AG04450 (cell line): ENCODE measurements at regions not wholly inside any gene's neighbourhood (a gene's known extent, or its start where the extent isn't known, plus 50 kb on each side); places are given as distances from the start of the nearest gene placed in this dataset.

Source experiments
- CTCF ChIA-PET: fragments of 300-600, 350-600 bp; formaldehyde crosslinking; extraction: SDS; loops from one replicate; lab custom pipeline; 2022; ENCODE audit warnings: antibody characterized with exemption, inconsistent platforms; lab: Charles Lee
- POLR2A ChIA-PET: fragments of 350-600 bp; formaldehyde crosslinking; extraction: SDS; loops from one replicate; lab custom pipeline; 2021; ENCODE audit warnings: antibody characterized with exemption, inconsistent platforms; lab: Yijun Ruan, JAX
- DNase-seq: peaks from one replicate; pipeline ENCODE4 v3.0.0-alpha.2; 2011; ENCODE audit warnings: low read depth, low spot score
- H3K27ac ChIP-seq: one replicate; pipeline ENCODE4 v1.5.1; 2012; ENCODE audit warnings: low read depth, low read length, control low read depth
- H3K27me3 ChIP-seq: one replicate; pipeline ENCODE4 v1.6.0; 2012; ENCODE audit warnings: low read length; ENCODE audit not compliant: control insufficient read depth, insufficient read depth
- H3K4me3 ChIP-seq: 2 replicates; pipeline ENCODE4 v1.5.1; 2011; ENCODE audit warnings: mild to moderate bottlenecking, low read depth, low read length, control low read depth
- H3K9me3 ChIP-seq: 2 replicates; pipeline ENCODE4 v1.5.1; 2012; ENCODE audit warnings: low read length; ENCODE audit not compliant: control insufficient read depth, insufficient read depth
- CTCF ChIP-seq: IDR thresholded peaks from 2 replicates; pipeline ENCODE4 v1.5.1; 2011; ENCODE audit warnings: low read depth, low read length, control low read depth, inconsistent platforms

GRCh38 chr11:122172352-122173073, 56.5 kb upstream of the BLID start:
- Histone ChIP-seq H3K27me3 (no peaks in the 10 kb centered on the region), H3K4me3 (no peak overlapping the region; the same call in 1 of the 2 replicates), H3K9me3 (no peaks in the 10 kb centered on the region), H3K27ac (peak overlapping the region; percentile 48)
- CTCF ChIA-PET, result interaction anchor here (0.8 kb wide), 1 partner anchor 43 kb away, joined by 3 read pairs; no protein-coding TSS in a partner anchor
- POLR2A ChIA-PET, result no interaction called here
- DNase-seq, result peak; percentile 51
- no peak for TF ChIP-seq CTCF

- ChIA-PET CTCF (no interaction called here), POLR2A (interaction anchor here (1.4 kb wide), 1 partner anchor 30 kb away, joined by 3 read pairs; no protein-coding TSS in a partner anchor)
- no peaks in the 10 kb centered on the region for H3K9me3 ChIP-seq
- peak; percentile 56 for DNase-seq
- no peaks in the 10 kb centered on the region for H3K27me3 ChIP-seq
- H3K4me3 ChIP-seq, result no peak overlapping the region
- no peak overlapping the region for H3K27ac ChIP-seq
- no peak for TF ChIP-seq CTCF
Measured at GRCh38 chr11:122170815-122171475, 54.9 kb upstream of the BLID start.

GRCh38 chr11:122168218-122168617, 52.2 kb upstream of the BLID start:
- Histone ChIP-seq H3K27me3 (no peaks in the 10 kb centered on the region), H3K9me3 (no peaks in the 10 kb centered on the region), H3K27ac (no peak overlapping the region), H3K4me3 (no peak overlapping the region)
- no peak for TF ChIP-seq CTCF
- POLR2A ChIA-PET, result interaction anchor here (1.1 to 1.6 kb wide), 2 partner anchors 9 to 29 kb away, joined by 3 to 4 read pairs; no protein-coding TSS in a partner anchor
- DNase-seq, result no peak
- CTCF ChIA-PET, result interaction anchor here (1.9 kb wide), 1 partner anchor 338 kb away, joined by 4 read pairs; no protein-coding TSS in a partner anchor

GRCh38 chr11:122167100-122167499, 51.1 kb upstream of the BLID start:
- ChIA-PET CTCF (no interaction called here), POLR2A (interaction anchor here (1.6 kb wide), 1 partner anchor 28 kb away, joined by 4 read pairs; no protein-coding TSS in a partner anchor)
- no peaks in the 10 kb centered on the region for H3K27me3 ChIP-seq
- DNase-seq, result no peak
- no peak for TF ChIP-seq CTCF
- no peak overlapping the region for H3K4me3 ChIP-seq
- no peaks in the 10 kb centered on the region for H3K9me3 ChIP-seq
- peak overlapping the region; percentile 58 for H3K27ac ChIP-seq
